ENCODE measurements at regions not wholly inside any gene's neighbourhood (a gene's known extent, or its start where the extent isn't known, plus 50 kb on each side); places are given as distances from the start of the nearest gene placed in this dataset.

- no peak for TF ChIP-seq CTCF (IDR thresholded peaks at IDR 0.05; ENCODE audit: low read length)
- no peak for TF ChIP-seq EZH2 (IDR thresholded peaks at IDR 0.05; ENCODE audit: borderline replicate concordance, low read length)
Measured at GRCh38 chr3:144343777-144344176, 372.2 kb downstream of the DIPK2A start.
